HCT116 (cell line): ENCODE measurements at regions not wholly inside any gene's neighbourhood (a gene's known extent, or its start where the extent isn't known, plus 50 kb on each side); places are given as distances from the start of the nearest gene placed in this dataset.

ENCODE experiments used
- CTCF ChIP-seq, 3 experiments: fragments of 200-600 bp in 1 of 3; sonication (generic) in 1 of 3; IDR thresholded peaks in 2 of 3; conservative IDR thresholded peaks in 1 of 3; 2 replicates each; pipeline ENCODE4 v1.5.1; 2012 to 2017; ENCODE audit warnings: low read depth in 2 of 3, low read length in 2 of 3, antibody characterized with exemption in 1 of 3, borderline replicate concordance in 1 of 3, control low read depth in 1 of 3, mild to moderate bottlenecking in 1 of 3, mixed read lengths in 1 of 3, mixed run types in 1 of 3, moderate library complexity in 1 of 3; ENCODE audit not compliant: insufficient read depth in 1 of 3
- ELF1 ChIP-seq: IDR thresholded peaks from 2 replicates; pipeline ENCODE4 v1.6.1; 2012; ENCODE audit warnings: low read depth, borderline replicate concordance
- FOSL1 ChIP-seq: IDR thresholded peaks from 2 replicates; pipeline ENCODE4 v1.6.1; 2012; ENCODE audit warnings: low read depth
- MAX ChIP-seq: IDR thresholded peaks from 2 replicates; pipeline ENCODE4 v1.6.1; 2012
- POLR2A ChIP-seq: IDR thresholded peaks from 2 replicates; pipeline ENCODE4 v1.7.0; 2011; ENCODE audit warnings: borderline replicate concordance; ENCODE audit not compliant: insufficient read depth, insufficient read length; ENCODE audit errors: extremely low read depth
- SP1 ChIP-seq: IDR thresholded peaks from 2 replicates; pipeline ENCODE4 v1.6.1; 2012; ENCODE audit warnings: low read depth
- YY1 ChIP-seq: IDR thresholded peaks from 2 replicates; pipeline ENCODE4 v1.6.1; 2011; ENCODE audit warnings: low read length, low read depth, moderate library complexity, mild to moderate bottlenecking; ENCODE audit not compliant: insufficient replicate concordance; ENCODE audit errors: extremely low read depth

GRCh38 chr2:78646533-78647364 lies 378.8 kb upstream of the REG3G start:
- TF ChIP-seq CTCF (IDR thresholded peaks at IDR 0.05 in 2 of 3, conservative IDR thresholded peaks at IDR 0.05 in 1 of 3; ENCODE audit: borderline replicate concordance in 1 of 3, insufficient read depth in 1 of 3, low read depth in 2 of 3, low read length in 2 of 3) = no peak
- TF ChIP-seq YY1 = no peak
- no peak for TF ChIP-seq POLR2A
- TF ChIP-seq ELF1 = no peak
- no peak for TF ChIP-seq SP1
- no peak for TF ChIP-seq FOSL1
- TF ChIP-seq MAX = no peak
